ENCODE measurements at regions not wholly inside any gene's neighbourhood (a gene's known extent, or its start where the extent isn't known, plus 50 kb on each side); places are given as distances from the start of the nearest gene placed in this dataset.

DNA sequence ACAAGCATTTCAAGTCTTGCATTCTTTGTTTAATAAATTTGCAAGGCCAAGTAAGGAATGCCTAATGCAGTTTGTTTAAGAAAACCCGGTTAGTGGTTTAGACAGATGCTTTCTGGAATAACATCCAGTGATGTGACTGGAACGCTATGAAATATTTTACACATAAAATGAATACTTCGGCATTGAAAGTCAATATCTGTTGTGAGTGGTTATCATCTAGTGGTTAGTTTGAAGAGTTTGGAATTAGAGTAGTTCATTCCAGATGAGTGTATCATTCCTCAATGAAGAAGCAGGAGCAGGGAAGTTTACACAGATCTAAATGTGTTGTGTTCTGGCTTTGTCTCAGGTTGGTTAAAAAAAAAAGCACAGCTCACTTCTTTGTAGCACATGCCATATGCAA is 608.0 kb upstream of the PIK3C3 start:
- Histone ChIP-seq H3K56ac (replicated peaks; ENCODE audit: insufficient read length, low read depth, low read length) (no peak overlapping the region), H3K4ac (replicated peaks; ENCODE audit: insufficient read length, low read depth, low read length) (no peak overlapping the region), H3K23me2 (ENCODE audit: low read depth, low read length) (no peaks in the 10 kb centered on the region), H2BK120ac (replicated peaks; ENCODE audit: low read depth, low read length) (no peak overlapping the region), H3K9ac (replicated peaks in 1 of 4; ENCODE audit: extremely low read depth in 1 of 4, low read depth in 3 of 4, low read length in 3 of 4) (no peak overlapping the region), H3K79me2 (ENCODE audit: control insufficient read depth in 1 of 2, insufficient read depth in 2 of 2, low read length in 2 of 2) (no peaks in the 10 kb centered on the region), H4K91ac (replicated peaks; ENCODE audit: insufficient read length, low read length) (no peak overlapping the region), H2AK5ac (ENCODE audit: low read depth, low read length) (no peak overlapping the region), H3K27me3 (replicated peaks in 1 of 4; ENCODE audit: control insufficient read depth in 3 of 4, extremely low read depth in 1 of 4, insufficient read depth in 3 of 4, low read length in 3 of 4) (no peaks in the 10 kb centered on the region), H3K9me3 (ENCODE audit: insufficient read depth in 2 of 2, low read depth in 1 of 2, low read length in 1 of 2) (no peaks in the 10 kb centered on the region), H2BK12ac (ENCODE audit: low read depth, low read length) (no peak overlapping the region), H3K27ac (ENCODE audit: low read depth, low read length) (no peak overlapping the region), H2BK20ac (ENCODE audit: low read length) (no peak overlapping the region), H2AFZ (ENCODE audit: low read length) (0 out of 2 replicates have a peak overlapping the region, but pooled peaks have one; percentile 49), H3K4me1 (replicated peaks in 1 of 4; ENCODE audit: control insufficient read depth in 3 of 4, insufficient read depth in 4 of 4, low read length in 3 of 4) (no peaks in the 10 kb centered on the region), H3K18ac (ENCODE audit: extremely low read depth, low read length) (no peak overlapping the region), H3K4me3 (ENCODE audit: extremely low read depth in 1 of 4, insufficient read depth in 2 of 4, low read depth in 3 of 4, low read length in 4 of 4) (no peak overlapping the region), H4K20me1 (replicated peaks in 1 of 2; ENCODE audit: control insufficient read depth in 1 of 2, insufficient read depth in 2 of 2, low read length in 2 of 2) (no peaks in the 10 kb centered on the region), H3K36me3 (ENCODE audit: control insufficient read depth in 2 of 4, insufficient read depth in 4 of 4, low read length in 3 of 4) (no peaks in the 10 kb centered on the region), H2BK5ac (ENCODE audit: low read depth, low read length) (no peak overlapping the region), H4K5ac (ENCODE audit: insufficient read length, low read depth, low read length) (no peak overlapping the region), H3K4me2 (ENCODE audit: insufficient read depth in 1 of 2, low read depth in 2 of 2, low read length in 2 of 2) (no peak overlapping the region), H3K23ac (ENCODE audit: insufficient read length) (no peak overlapping the region), H4K8ac (ENCODE audit: extremely low read depth, insufficient read depth, low read length) (no peak overlapping the region), H3K14ac (ENCODE audit: insufficient read length) (no peak overlapping the region), H2BK15ac (ENCODE audit: low read length) (no peak overlapping the region), H3K79me1 (ENCODE audit: low read depth, low read length) (no peaks in the 10 kb centered on the region)
- 90% methylated on average over 3 of the region's 3 CpGs; no CpG with 5 or more reads in 1 of the 2 experiments for WGBS, 2 experiments (ENCODE audit: extremely low coverage in 1 of 2, insufficient coverage in 1 of 2, insufficient read length in 1 of 2, insufficient replicate concordance in 2 of 2, low coverage in 1 of 2, low lambda C conversion rate in 2 of 2, missing lambda C conversion rate in 1 of 2)
- POLR2A ChIA-PET (ENCODE audit: partially characterized antibody), result no interaction called here
- FAIRE-seq (no peak), DNase-seq (ENCODE audit: low read depth in 1 of 2, low spot score in 2 of 2) (no peak)
- CTCF ChIA-PET (ENCODE audit: partially characterized antibody), result interaction anchor here (0.6 kb wide), 1 partner anchor 707 kb away, joined by 3 read pairs; no protein-coding TSS in a partner anchor
- TF ChIP-seq NANOG (IDR thresholded peaks at IDR 0.05; ENCODE audit: insufficient read depth, low read depth, low read length, poor library complexity, severe bottlenecking) (no peak), CHD2 (IDR thresholded peaks at IDR 0.05; ENCODE audit: low read length) (no peak), RAD21 (IDR thresholded peaks at IDR 0.05 in 1 of 2, conservative IDR thresholded peaks at IDR 0.05 in 1 of 2; ENCODE audit: low read depth in 2 of 2, low read length in 2 of 2) (no peak), ATF3 (IDR thresholded peaks at IDR 0.05; ENCODE audit: insufficient read depth, low read depth, low read length) (no peak), SP1 (IDR thresholded peaks at IDR 0.05; ENCODE audit: low read depth, low read length) (no peak), CTCF (IDR thresholded peaks at IDR 0.05; ENCODE audit: control extremely low read depth in 1 of 3, insufficient read depth in 1 of 3, low read depth in 1 of 3, low read length in 3 of 3) (no peak), KDM5A (IDR thresholded peaks at IDR 0.05; ENCODE audit: low read length) (no peak), KDM4A (IDR thresholded peaks at IDR 0.05; ENCODE audit: low read depth, low read length, severe bottlenecking) (no peak), POLR2AphosphoS5 (IDR thresholded peaks at IDR 0.05; ENCODE audit: low read depth, low read length) (no peak), SRF (IDR thresholded peaks at IDR 0.05; ENCODE audit: low read depth, low read length) (no peak)
- TF ChIP-seq, protein P1, sequence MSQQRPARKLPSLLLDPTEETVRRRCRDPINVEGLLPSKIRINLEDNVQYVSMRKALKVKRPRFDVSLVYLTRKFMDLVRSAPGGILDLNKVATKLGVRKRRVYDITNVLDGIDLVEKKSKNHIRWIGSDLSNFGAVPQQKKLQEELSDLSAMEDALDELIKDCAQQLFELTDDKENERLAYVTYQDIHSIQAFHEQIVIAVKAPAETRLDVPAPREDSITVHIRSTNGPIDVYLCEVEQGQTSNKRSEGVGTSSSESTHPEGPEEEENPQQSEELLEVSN (IDR thresholded peaks at IDR 0.05), result no peak

All from H1 (cell line).